CD14-positive monocyte (primary cell): ENCODE measurements at regions not wholly inside any gene's neighbourhood (a gene's known extent, or its start where the extent isn't known, plus 50 kb on each side); places are given as distances from the start of the nearest gene placed in this dataset.

Experiments used
- DNase-seq, 3 donors: peaks; one replicate each; pipeline ENCODE4 v3.0.0-alpha.2; 2011 to 2022
- H2AFZ ChIP-seq: 2 replicates; pipeline ENCODE4 v1.6.0; 2012; ENCODE audit warnings: mild to moderate bottlenecking, low read depth, low read length, inconsistent platforms; ENCODE audit not compliant: insufficient read depth, poor library complexity, severe bottlenecking
- H3K27ac ChIP-seq, 2 donors: 1 replicate in 1 of 2; 2 replicates in 1 of 2; pipeline ENCODE4 v1.5.1; 2012 to 2013; ENCODE audit warnings: low read length in 2 of 2, control low read depth in 1 of 2, inconsistent platforms in 1 of 2, low read depth in 1 of 2, mild to moderate bottlenecking in 1 of 2
- H3K27me3 ChIP-seq, 2 donors: one replicate each; pipeline versions ENCODE4 v1.6.0 to v1.6.1; 2011 to 2013; ENCODE audit warnings: low read length in 2 of 2; ENCODE audit not compliant: control insufficient read depth in 2 of 2, insufficient read depth in 2 of 2
- H3K36me3 ChIP-seq, 2 donors: replicated peaks in 1 of 2; 1 replicate in 1 of 2; 2 replicates in 1 of 2; pipeline versions ENCODE4 v1.5.1 to v1.6.1; 2012 to 2013; ENCODE audit warnings: low read length in 2 of 2, control low read depth in 1 of 2, inconsistent platforms in 1 of 2, mild to moderate bottlenecking in 1 of 2; ENCODE audit not compliant: insufficient read depth in 2 of 2, control insufficient read depth in 1 of 2
- H3K4me1 ChIP-seq, 2 donors: 1 replicate in 1 of 2; 2 replicates in 1 of 2; pipeline versions ENCODE4 v1.5.1 to v1.6.1; 2012 to 2013; ENCODE audit warnings: low read length in 2 of 2, control low read depth in 1 of 2, inconsistent platforms in 1 of 2, mild to moderate bottlenecking in 1 of 2, moderate library complexity in 1 of 2; ENCODE audit not compliant: insufficient read depth in 2 of 2, control insufficient read depth in 1 of 2
- H3K4me2 ChIP-seq: replicated peaks from 2 replicates; pipeline ENCODE3; 2012; ENCODE audit warnings: low read length, moderate library complexity, mild to moderate bottlenecking; ENCODE audit not compliant: poor library complexity, severe bottlenecking; ENCODE audit errors: extremely low read depth
- H3K4me3 ChIP-seq, 3 experiments: fragments of 200-600 bp in 1 of 3; sonication (generic) in 1 of 3; replicated peaks in 1 of 3; 1 replicate in 2 of 3; 2 replicates in 1 of 3; pipeline ENCODE4 v1.5.1; 2011 to 2013; ENCODE audit warnings: low read length in 3 of 3, mild to moderate bottlenecking in 3 of 3, control low read depth in 2 of 3, low read depth in 2 of 3, inconsistent platforms in 1 of 3, moderate library complexity in 1 of 3
- H3K79me2 ChIP-seq: 2 replicates; pipeline ENCODE4 v1.6.0; 2012; ENCODE audit warnings: mild to moderate bottlenecking, control low read depth, inconsistent platforms, low read length, moderate library complexity; ENCODE audit not compliant: insufficient read depth
- H3K9ac ChIP-seq: 2 replicates; pipeline ENCODE4 v1.6.0; 2017; ENCODE audit warnings: low read length, mild to moderate bottlenecking; ENCODE audit not compliant: insufficient read depth, poor library complexity, severe bottlenecking
- H3K9me3 ChIP-seq, 2 donors: replicated peaks in 1 of 2; 1 replicate in 1 of 2; 2 replicates in 1 of 2; pipeline versions ENCODE4 v1.5.1 to v1.6.1; 2012 to 2013; ENCODE audit warnings: low read length in 2 of 2, control low read depth in 1 of 2; ENCODE audit not compliant: control insufficient read depth in 1 of 2, insufficient read depth in 1 of 2
- H4K20me1 ChIP-seq: 2 replicates; pipeline ENCODE4 v1.6.0; 2012; ENCODE audit warnings: mild to moderate bottlenecking, low read length, control low read depth, moderate library complexity; ENCODE audit not compliant: insufficient read depth
- H3K27ac Mint-ChIP-seq, 7 donors: one replicate each; pipeline ENCODE4 v1.8.0; 2020; ENCODE audit warnings: mild to moderate bottlenecking in 7 of 7, mixed read lengths in 7 of 7, moderate library complexity in 6 of 7, inconsistent platforms in 2 of 7
- H3K27me3 Mint-ChIP-seq, 3 donors: one replicate each; pipeline ENCODE4 v1.8.0; 2021 to 2022; ENCODE audit warnings: low read depth in 3 of 3, mild to moderate bottlenecking in 3 of 3, mixed read lengths in 3 of 3, moderate library complexity in 3 of 3, inconsistent platforms in 1 of 3
- H3K36me3 Mint-ChIP-seq, 2 donors: one replicate each; pipeline ENCODE4 v1.8.0; 2020; ENCODE audit warnings: mixed read lengths in 2 of 2, inconsistent platforms in 1 of 2, mild to moderate bottlenecking in 1 of 2
- H3K4me1 Mint-ChIP-seq: one replicate; pipeline ENCODE4 v1.8.0; 2020; ENCODE audit warnings: mild to moderate bottlenecking, mixed read lengths
- H3K4me3 Mint-ChIP-seq, 2 donors: one replicate each; pipeline ENCODE4 v1.8.0; 2020; ENCODE audit warnings: mild to moderate bottlenecking in 2 of 2, mixed read lengths in 2 of 2, moderate library complexity in 1 of 2
- H3K9me3 Mint-ChIP-seq, 7 donors: one replicate each; pipeline ENCODE4 v1.8.0; 2020 to 2022; ENCODE audit warnings: mixed read lengths in 7 of 7, mild to moderate bottlenecking in 6 of 7, moderate library complexity in 6 of 7, inconsistent platforms in 2 of 7
- CTCF ChIP-seq: fragments of 200-600 bp; IDR thresholded peaks from one replicate; pipeline ENCODE4 v1.8.0; 2022; ENCODE audit warnings: antibody characterized with exemption, mild to moderate bottlenecking
- WGBS: methylation state at CpG from one replicate; pipeline ENCODE4 v1.1.5; 2013; ENCODE audit warnings: missing lambda C conversion rate; ENCODE audit not compliant: insufficient coverage; 5-methylcytosine and 5-hydroxymethylcytosine counted together
- intact Hi-C, 2 donors: fragments of 100-400 bp; cut with micrococcal nuclease; formaldehyde crosslinking; loops; one replicate each; pipeline versions ENCODE4 v1.15.0 to v1.15.1; 2023

- Histone ChIP-seq H3K27ac (no peak overlapping the region), H3K36me3 (no peaks in the 10 kb centered on the region), H3K4me3 (no peak overlapping the region), H3K4me2 (no peak overlapping the region), H3K9ac (no peak overlapping the region), H3K27me3 (no peaks in the 10 kb centered on the region), H2AFZ (no peak overlapping the region), H3K4me1 (no peaks in the 10 kb centered on the region), H3K9me3 (no peaks in the 10 kb centered on the region), H4K20me1 (no peaks in the 10 kb centered on the region), H3K79me2 (no peaks in the 10 kb centered on the region)
- intact Hi-C loops, result no loop called here
- Mint-ChIP-seq H3K9me3 (peaks cover 0 to 8% (median 1%) of the 10 kb centered on the region in 7 donors), H3K36me3 (no peaks in the 10 kb centered on the region), H3K27ac (no peak overlapping the region), H3K4me1 (no peaks in the 10 kb centered on the region), H3K4me3 (no peak overlapping the region), H3K27me3 (no peaks in the 10 kb centered on the region)
- WGBS, result 90% methylated on average over 2 of the region's 2 CpGs
- no peak for DNase-seq
- no peak for TF ChIP-seq CTCF
Measured at GRCh38 chr2:102943251-102943650, 181.4 kb downstream of the TMEM182 start.

DNA sequence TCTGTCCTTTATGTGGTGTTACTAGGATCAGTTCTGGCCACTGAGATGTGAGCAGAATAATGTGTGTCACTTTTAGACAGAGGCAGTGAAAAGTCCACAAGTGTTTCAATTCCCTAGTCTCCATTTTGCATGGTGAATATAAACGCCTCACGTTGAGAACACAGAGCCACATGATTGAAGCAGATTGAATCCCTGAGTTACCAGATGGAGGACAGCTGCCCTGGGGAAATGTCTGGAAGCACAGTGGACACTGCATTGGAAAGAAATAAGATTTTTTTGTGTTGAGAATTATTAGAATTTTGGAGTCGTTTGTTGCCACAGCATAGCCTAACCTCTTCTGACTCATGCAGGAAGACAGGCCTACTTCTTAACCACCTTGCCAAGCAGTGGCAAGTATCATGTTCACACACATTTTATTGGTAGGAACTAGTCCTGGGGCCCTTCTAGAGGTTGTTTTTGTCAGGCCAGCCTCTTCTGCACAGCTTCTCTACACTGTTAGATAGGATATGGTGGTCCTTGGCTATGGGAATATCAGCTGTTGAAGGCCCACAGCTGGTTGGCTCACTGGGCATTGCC is 188.6 kb downstream of the TMEM182 start:
- H3K27me3 ChIP-seq, result no peaks in the 10 kb centered on the region
- Mint-ChIP-seq H3K36me3 (no peaks in the 10 kb centered on the region), H3K27ac (no peak overlapping the region), H3K4me1 (no peaks in the 10 kb centered on the region), H3K27me3 (peaks cover 0 to 2% (median 0%) of the 10 kb centered on the region in 3 donors), H3K4me3 (no peak overlapping the region), H3K9me3 (no peaks in the 10 kb centered on the region)
- H3K36me3 ChIP-seq, result no peaks in the 10 kb centered on the region
- H3K9ac ChIP-seq, result no peak overlapping the region
- no peaks in the 10 kb centered on the region for H3K4me1 ChIP-seq
- H3K27ac ChIP-seq, result no peak overlapping the region
- H3K9me3 ChIP-seq, result no peaks in the 10 kb centered on the region
- TF ChIP-seq CTCF, result no peak
- intact Hi-C loops, result no loop called here
- 40% methylated on average over 1 of the region's 3 CpGs for WGBS
- H3K79me2 ChIP-seq, result no peaks in the 10 kb centered on the region
- no peak overlapping the region for H3K4me3 ChIP-seq
- no peak for DNase-seq
- no peak overlapping the region for H3K4me2 ChIP-seq
- no peaks in the 10 kb centered on the region for H4K20me1 ChIP-seq
- no peak overlapping the region for H2AFZ ChIP-seq
